ENCODE measurements at regions not wholly inside any gene's neighbourhood (a gene's known extent, or its start where the extent isn't known, plus 50 kb on each side); places are given as distances from the start of the nearest gene placed in this dataset.

GRCh38 chr11:15630896-15631295, 516.2 kb downstream of the INSC start:
- no peaks in the 10 kb centered on the region for H3K27me3 ChIP-seq (ENCODE audit: control insufficient read depth in 1 of 2, insufficient read depth in 2 of 2, low read length in 2 of 2)
- no peaks in the 10 kb centered on the region for H3K79me2 ChIP-seq (ENCODE audit: insufficient read depth, low read length)
- BruUV-seq (replicated peaks), result no TSS peak
- no peak overlapping the region for H3K27ac ChIP-seq (ENCODE audit: extremely low read length, insufficient read depth, low read length)
- CTCF ChIA-PET (ENCODE audit: low intra/inter-chr PET ratio, low total read pairs), result no interaction called here
- no peak overlapping the region for H3K9ac ChIP-seq (ENCODE audit: insufficient read depth, low read depth, low read length)
- no peaks in the 10 kb centered on the region for H3K4me1 ChIP-seq (ENCODE audit: insufficient read depth, low read length)
- TF ChIP-seq ZXDC (CRISPR knock-in tag; IDR thresholded peaks at IDR 0.05) (no peak), KDM6A (CRISPR knock-in tag; IDR thresholded peaks at IDR 0.05; ENCODE audit: low read depth) (no peak), MAFG (CRISPR knock-in tag; IDR thresholded peaks at IDR 0.05) (no peak), MLXIP (CRISPR knock-in tag; IDR thresholded peaks at IDR 0.05; ENCODE audit: borderline replicate concordance) (no peak), SMAD3 (CRISPR knock-in tag; IDR thresholded peaks at IDR 0.05) (no peak), FOXC1 (CRISPR knock-in tag; IDR thresholded peaks at IDR 0.05; ENCODE audit: borderline replicate concordance) (no peak), ZNF441 (CRISPR knock-in tag; IDR thresholded peaks at IDR 0.05; ENCODE audit: borderline replicate concordance) (no peak), ZNF142 (CRISPR knock-in tag; IDR thresholded peaks at IDR 0.05) (no peak), PCBP2 (optimal IDR thresholded peaks at IDR 0.05; ENCODE audit: low read depth, low read length, poor library complexity, severe bottlenecking) (no peak), FOXO4 (CRISPR knock-in tag; conservative IDR thresholded peaks at IDR 0.05) (no peak), ETV5 (CRISPR knock-in tag; IDR thresholded peaks at IDR 0.05; ENCODE audit: borderline replicate concordance) (no peak), ATM (IDR thresholded peaks at IDR 0.05; ENCODE audit: borderline replicate concordance) (no peak)
- H3K4me2 ChIP-seq (ENCODE audit: low read depth, low read length), result no peak overlapping the region
- ATAC-seq (no peak), FAIRE-seq (no peak), DNase-seq (ENCODE audit: low spot score) (no peak)
- POLR2A ChIA-PET, result no interaction called here
- intact Hi-C loops (cut with micrococcal nuclease; ENCODE audit: unreplicated experiment) (no loop called here), in situ Hi-C loops (cut with HindIII; ENCODE audit: extremely low pct_ligation_motif_present, low pct_unique_long_range_greater_than_20kb) (no loop called here)
- H2AFZ ChIP-seq (ENCODE audit: low read length), result no peak overlapping the region
- no peaks in the 10 kb centered on the region for H4K20me1 ChIP-seq (ENCODE audit: insufficient read depth, low read length)
- H3K9me3 ChIP-seq (ENCODE audit: low read length), result no peaks in the 10 kb centered on the region
- no peak overlapping the region for H3K4me3 ChIP-seq (replicated peaks in 1 of 3; ENCODE audit: insufficient read depth in 1 of 3, low read depth in 2 of 3, low read length in 3 of 3)
- H3K36me3 ChIP-seq (replicated peaks in 1 of 2; ENCODE audit: control insufficient read depth in 1 of 2, insufficient read depth in 2 of 2, low read length in 2 of 2), result no peaks in the 10 kb centered on the region
- WGBS (ENCODE audit: low lambda C conversion rate), result 4% methylated on average over 2 of the region's 2 CpGs
